Ectodermal cell (in vitro differentiated cells): ENCODE measurements at regions not wholly inside any gene's neighbourhood (a gene's known extent, or its start where the extent isn't known, plus 50 kb on each side); places are given as distances from the start of the nearest gene placed in this dataset.

Experiments
- H3K27ac ChIP-seq: 2 replicates; pipeline ENCODE4 v1.7.0; 2013; ENCODE audit warnings: mild to moderate bottlenecking, low read depth, low read length; ENCODE audit not compliant: insufficient read depth, poor library complexity, severe bottlenecking
- H3K27me3 ChIP-seq: 2 replicates; pipeline ENCODE4 v1.7.0; 2013; ENCODE audit warnings: mild to moderate bottlenecking, low read length; ENCODE audit not compliant: insufficient read depth, control insufficient read depth, poor library complexity, severe bottlenecking
- H3K36me3 ChIP-seq: one replicate; pipeline ENCODE4 v1.7.0; 2013; ENCODE audit warnings: low read length; ENCODE audit not compliant: control insufficient read depth, insufficient read depth
- H3K4me1 ChIP-seq: one replicate; pipeline ENCODE4 v1.7.0; 2013; ENCODE audit warnings: low read length; ENCODE audit not compliant: control insufficient read depth, insufficient read depth
- H3K4me3 ChIP-seq: 2 replicates; pipeline ENCODE4 v1.7.0; 2013; ENCODE audit warnings: low read depth, low read length, control low read depth; ENCODE audit not compliant: insufficient read depth
- H3K9me3 ChIP-seq: 2 replicates; pipeline ENCODE4 v1.7.0; 2013; ENCODE audit warnings: mild to moderate bottlenecking, low read length, moderate library complexity; ENCODE audit not compliant: control insufficient read depth
- WGBS, 2 experiments: methylation state at CpG; one replicate each; pipeline ENCODE4 v1.1.7; 2013; ENCODE audit warnings: missing lambda C conversion rate in 2 of 2; 5-methylcytosine and 5-hydroxymethylcytosine counted together

DNA sequence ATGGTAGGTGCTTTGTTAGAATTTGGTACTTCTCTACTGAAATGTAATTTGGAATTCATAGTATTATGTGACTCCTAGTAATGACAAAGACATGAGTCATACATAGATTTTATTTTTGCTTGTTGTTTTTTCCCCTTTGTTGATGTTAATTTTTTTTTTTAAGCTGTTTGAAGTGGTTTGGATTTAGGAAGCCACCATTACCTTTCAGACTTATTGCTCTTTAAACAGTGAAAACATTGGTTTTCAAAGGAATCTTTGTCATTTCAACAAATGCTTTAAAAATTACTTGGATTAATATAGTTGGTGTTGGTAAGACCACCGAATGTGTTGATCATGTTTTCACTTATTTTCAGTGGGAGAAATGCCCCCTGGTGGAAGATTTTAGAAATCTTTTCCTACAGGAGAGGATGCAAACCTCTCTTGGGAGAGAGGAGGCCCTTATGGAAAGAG, 170.1 kb upstream of the PITX1 start:
- no peak overlapping the region for H3K27ac ChIP-seq
- no peaks in the 10 kb centered on the region for H3K36me3 ChIP-seq
- 68 to 83% methylated on average over 1 of the region's 1 CpG for WGBS, 2 experiments

DNA sequence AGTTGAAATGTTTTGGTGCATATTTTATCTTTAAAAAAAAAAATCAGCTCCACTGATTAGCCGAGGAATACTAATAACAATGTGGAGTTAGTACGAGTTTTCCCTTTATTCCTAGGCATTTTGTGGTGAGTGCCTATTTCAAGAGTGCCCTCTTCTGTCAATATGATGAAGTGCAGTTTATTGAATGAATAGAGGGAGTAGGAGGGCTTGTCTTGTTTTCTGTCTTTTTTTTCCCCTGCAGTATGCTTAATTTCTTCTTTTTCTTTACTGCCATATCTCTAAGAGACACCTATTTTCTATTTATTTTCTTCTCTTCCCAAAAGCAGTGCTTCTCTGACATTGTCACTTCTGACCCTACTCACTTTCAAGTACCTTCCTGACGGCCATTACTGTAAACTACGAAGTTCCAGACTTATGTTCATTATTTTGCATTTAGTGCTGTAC, 169.6 kb upstream of the PITX1 start:
- Histone ChIP-seq H3K36me3 (no peaks in the 10 kb centered on the region), H3K27me3 (no peaks in the 10 kb centered on the region), H3K4me1 (peaks cover 1% of the 10 kb centered on the region), H3K27ac (no peak overlapping the region), H3K9me3 (peaks cover 2% of the 10 kb centered on the region), H3K4me3 (no peak overlapping the region)
- WGBS, 2 experiments, result 88 to 92% methylated on average over 4 of the region's 4 CpGs

More for the DNA sequence above, 170.1 kb upstream of the PITX1 start:
- peaks cover 2% of the 10 kb centered on the region for H3K9me3 ChIP-seq
- H3K4me3 ChIP-seq, result no peak overlapping the region
- no peaks in the 10 kb centered on the region for H3K27me3 ChIP-seq
- H3K4me1 ChIP-seq, result peaks cover 3% of the 10 kb centered on the region

GRCh38 chr5:135203019-135203418, 169.0 kb upstream of the PITX1 start:
- Histone ChIP-seq H3K9me3 (peaks cover 2% of the 10 kb centered on the region), H3K4me1 (no peaks in the 10 kb centered on the region), H3K4me3 (no peak overlapping the region), H3K36me3 (no peaks in the 10 kb centered on the region), H3K27me3 (no peaks in the 10 kb centered on the region), H3K27ac (no peak overlapping the region)
- WGBS, 2 experiments, result 96 to 100% methylated on average over 2 of the region's 2 CpGs

GRCh38 chr5:135199919-135200318, 165.9 kb upstream of the PITX1 start:
- H3K36me3 ChIP-seq, result no peaks in the 10 kb centered on the region
- no peak overlapping the region for H3K27ac ChIP-seq
- WGBS, 2 experiments, result no CpG with 5 or more reads among the region's 1 CpG
- peaks cover 2% of the 10 kb centered on the region for H3K9me3 ChIP-seq
- no peaks in the 10 kb centered on the region for H3K4me1 ChIP-seq
- H3K4me3 ChIP-seq, result no peak overlapping the region
- H3K27me3 ChIP-seq, result no peaks in the 10 kb centered on the region

DNA sequence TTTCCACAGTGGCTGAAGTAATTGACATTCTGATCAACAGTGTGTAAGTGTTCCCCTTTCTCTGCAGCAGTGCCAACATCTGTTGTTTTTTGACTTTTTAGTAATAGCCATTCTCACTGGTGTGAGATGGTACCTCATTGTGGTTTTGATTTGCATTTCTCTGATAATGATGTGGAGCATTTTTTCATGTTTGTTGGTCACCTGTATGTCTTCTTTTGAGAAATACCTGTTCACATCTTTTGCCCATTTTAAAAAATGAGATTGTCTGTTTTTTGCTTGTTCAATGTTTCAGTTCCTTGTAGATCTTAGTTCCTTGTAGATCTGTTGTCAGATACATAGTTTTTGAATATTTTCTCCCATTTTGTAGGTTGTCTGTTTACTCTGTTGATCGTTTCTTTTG, 162.5 kb upstream of the PITX1 start:
- no peaks in the 10 kb centered on the region for H3K4me1 ChIP-seq
- H3K4me3 ChIP-seq, result no peak overlapping the region
- no peaks in the 10 kb centered on the region for H3K9me3 ChIP-seq
- peaks cover 23% of the 10 kb centered on the region for H3K27me3 ChIP-seq
- H3K27ac ChIP-seq, result no peak overlapping the region
- 83% methylated on average over 1 of the region's 1 CpG; no CpG with 5 or more reads in 1 of the 2 experiments for WGBS, 2 experiments
- H3K36me3 ChIP-seq, result no peaks in the 10 kb centered on the region

DNA sequence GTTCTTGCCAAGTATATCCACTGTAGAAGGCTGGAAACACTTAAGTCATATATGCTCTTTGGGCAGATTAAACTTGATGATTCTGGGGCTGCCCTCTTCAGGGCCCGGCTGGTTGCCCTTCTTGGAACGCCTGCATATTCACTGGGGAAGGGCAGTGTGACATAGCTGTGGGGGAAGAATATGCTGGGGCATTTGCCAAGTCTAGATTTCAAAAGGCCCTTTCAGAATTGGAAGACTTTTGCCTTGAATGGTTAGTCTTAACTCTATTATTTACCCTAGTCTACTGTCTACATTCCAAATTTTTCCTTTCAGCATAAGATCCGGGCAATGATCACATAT, 161.2 kb upstream of the PITX1 start:
- WGBS, 2 experiments, result 87 to 98% methylated on average over 2 to 3 of the region's 3 CpGs
- H3K9me3 ChIP-seq, result no peaks in the 10 kb centered on the region
- H3K4me1 ChIP-seq, result no peaks in the 10 kb centered on the region
- H3K4me3 ChIP-seq, result no peak overlapping the region
- H3K36me3 ChIP-seq, result no peaks in the 10 kb centered on the region
- H3K27me3 ChIP-seq, result peaks cover 34% of the 10 kb centered on the region
- H3K27ac ChIP-seq, result no peak overlapping the region

- Histone ChIP-seq H3K27me3 (peaks cover 39% of the 10 kb centered on the region), H3K27ac (no peak overlapping the region), H3K4me1 (no peaks in the 10 kb centered on the region), H3K4me3 (no peak overlapping the region), H3K36me3 (no peaks in the 10 kb centered on the region), H3K9me3 (no peaks in the 10 kb centered on the region)
- 89 to 91% methylated on average over 4 of the region's 4 CpGs for WGBS, 2 experiments
Measured at GRCh38 chr5:135194573-135195269, 160.7 kb upstream of the PITX1 start.

GRCh38 chr5:135194126-135194488, 160.1 kb upstream of the PITX1 start:
- no peaks in the 10 kb centered on the region for H3K4me1 ChIP-seq
- peaks cover 41% of the 10 kb centered on the region for H3K27me3 ChIP-seq
- no peaks in the 10 kb centered on the region for H3K36me3 ChIP-seq
- WGBS, 2 experiments, result 86 to 93% methylated on average over 2 of the region's 2 CpGs
- H3K27ac ChIP-seq, result no peak overlapping the region
- no peak overlapping the region for H3K4me3 ChIP-seq
- no peaks in the 10 kb centered on the region for H3K9me3 ChIP-seq

DNA sequence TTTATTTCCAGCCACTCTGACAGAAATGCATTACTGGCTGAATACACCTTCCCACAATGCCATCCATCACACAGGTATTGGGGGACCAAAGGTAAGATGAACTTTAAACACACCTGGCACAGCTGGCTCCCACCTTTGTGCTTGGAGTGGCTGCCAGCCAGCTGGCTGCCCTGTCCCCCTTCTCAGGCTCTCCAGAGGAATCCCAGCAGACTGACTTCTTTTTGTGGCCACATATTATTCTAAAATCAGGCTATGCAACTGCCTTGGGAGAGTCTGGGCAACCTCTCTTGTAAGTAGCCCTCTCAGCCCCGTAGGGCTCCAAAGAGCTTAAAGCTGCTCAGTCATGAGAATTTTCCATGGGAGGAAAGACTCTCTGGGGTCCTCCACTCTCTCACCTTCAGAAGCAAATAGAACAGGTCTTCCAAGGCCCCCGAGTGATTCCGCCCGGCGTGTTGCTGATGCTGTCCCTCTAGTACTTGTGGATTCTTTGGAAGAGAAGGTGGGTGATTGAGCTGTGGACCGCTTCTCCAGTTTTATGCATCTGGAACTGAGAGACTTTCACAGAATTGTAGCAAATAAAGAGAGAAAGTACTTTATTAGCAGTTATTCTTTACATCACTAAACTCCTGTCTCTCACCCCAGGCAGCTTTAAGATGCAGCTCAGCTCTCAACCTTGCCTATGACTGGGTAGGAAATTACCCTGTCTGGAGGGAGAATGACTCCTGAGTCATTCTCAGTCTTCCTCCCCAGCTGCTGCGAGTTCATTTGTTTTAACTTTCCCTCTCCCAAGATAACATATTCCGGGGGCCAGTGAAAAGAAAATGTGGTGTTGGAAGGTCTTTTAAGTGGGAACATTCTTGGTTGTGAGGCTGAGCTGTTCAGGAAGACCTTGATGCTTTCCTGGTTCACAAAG, 159.4 kb upstream of the PITX1 start:
- Histone ChIP-seq H3K27ac (no peak overlapping the region), H3K9me3 (no peaks in the 10 kb centered on the region), H3K4me3 (no peak overlapping the region), H3K4me1 (no peaks in the 10 kb centered on the region), H3K27me3 (peaks cover 45% of the 10 kb centered on the region), H3K36me3 (no peaks in the 10 kb centered on the region)
- WGBS, 2 experiments, result 88 to 91% methylated on average over 6 to 8 of the region's 8 CpGs

- Histone ChIP-seq H3K4me1 (no peaks in the 10 kb centered on the region), H3K27ac (no peak overlapping the region), H3K36me3 (no peaks in the 10 kb centered on the region), H3K9me3 (no peaks in the 10 kb centered on the region), H3K4me3 (no peak overlapping the region), H3K27me3 (peaks cover 45% of the 10 kb centered on the region)
- WGBS, 2 experiments, result 92 to 93% methylated on average over 7 of the region's 7 CpGs
Measured at GRCh38 chr5:135192351-135192750, 158.3 kb upstream of the PITX1 start.
